ENCODE measurements at regions not wholly inside any gene's neighbourhood (a gene's known extent, or its start where the extent isn't known, plus 50 kb on each side); places are given as distances from the start of the nearest gene placed in this dataset.

- TF ChIP-seq CTCF (IDR thresholded peaks at IDR 0.05; ENCODE audit: poor library complexity, severe bottlenecking): no peak
- no peak for TF ChIP-seq SMC3 (conservative IDR thresholded peaks at IDR 0.05; ENCODE audit: poor library complexity)
- no peak for TF ChIP-seq POLR2AphosphoS5 (IDR thresholded peaks at IDR 0.05)
- TF ChIP-seq TAF1 (IDR thresholded peaks at IDR 0.05; ENCODE audit: low read depth): no peak
- no peak for TF ChIP-seq EP300 (conservative IDR thresholded peaks at IDR 0.05; ENCODE audit: poor library complexity, severe bottlenecking)
- no peak for TF ChIP-seq EZH2 (IDR thresholded peaks at IDR 0.05; ENCODE audit: borderline replicate concordance, insufficient read depth, low read length, poor library complexity, severe bottlenecking)
These were observed 59.8 kb upstream of the VASH1 start for GRCh38 chr14:76701436-76701835.

Measured in neural cell (in vitro differentiated cells).